ENCODE measurements at regions not wholly inside any gene's neighbourhood (a gene's known extent, or its start where the extent isn't known, plus 50 kb on each side); places are given as distances from the start of the nearest gene placed in this dataset.
A peak's percentile ranks its signal among the peaks of the same experiment; 100 is the strongest.

DNA sequence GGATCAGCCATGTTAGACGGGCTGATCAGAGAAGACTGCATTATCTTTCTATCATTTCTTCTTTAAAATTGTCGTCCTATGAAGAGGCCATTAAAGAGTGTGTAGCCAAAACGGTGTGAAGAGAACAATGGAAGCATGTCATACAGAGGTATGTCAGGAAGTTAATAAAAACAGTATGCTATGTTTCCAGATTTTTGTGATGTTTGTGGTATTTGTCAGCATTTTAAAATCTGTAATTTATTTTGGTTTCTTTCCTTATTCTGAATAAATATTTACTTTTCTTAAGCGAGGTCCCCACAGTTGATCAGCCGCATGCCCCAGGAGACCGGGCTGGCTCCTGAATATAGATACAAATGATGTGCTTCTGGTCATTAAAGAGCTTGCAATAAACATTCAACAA is 142.9 kb upstream of the SERP2 start:
- DNase-seq (ENCODE audit: low read depth) = no peak
- H3K4me3 ChIP-seq (ENCODE audit: low read depth, low read length) = no peak overlapping the region
- no peaks in the 10 kb centered on the region for H3K36me3 ChIP-seq (ENCODE audit: control insufficient read depth, insufficient read depth, low read length)
- CTCF ChIA-PET = no interaction called here
- TF ChIP-seq, protein P1, sequence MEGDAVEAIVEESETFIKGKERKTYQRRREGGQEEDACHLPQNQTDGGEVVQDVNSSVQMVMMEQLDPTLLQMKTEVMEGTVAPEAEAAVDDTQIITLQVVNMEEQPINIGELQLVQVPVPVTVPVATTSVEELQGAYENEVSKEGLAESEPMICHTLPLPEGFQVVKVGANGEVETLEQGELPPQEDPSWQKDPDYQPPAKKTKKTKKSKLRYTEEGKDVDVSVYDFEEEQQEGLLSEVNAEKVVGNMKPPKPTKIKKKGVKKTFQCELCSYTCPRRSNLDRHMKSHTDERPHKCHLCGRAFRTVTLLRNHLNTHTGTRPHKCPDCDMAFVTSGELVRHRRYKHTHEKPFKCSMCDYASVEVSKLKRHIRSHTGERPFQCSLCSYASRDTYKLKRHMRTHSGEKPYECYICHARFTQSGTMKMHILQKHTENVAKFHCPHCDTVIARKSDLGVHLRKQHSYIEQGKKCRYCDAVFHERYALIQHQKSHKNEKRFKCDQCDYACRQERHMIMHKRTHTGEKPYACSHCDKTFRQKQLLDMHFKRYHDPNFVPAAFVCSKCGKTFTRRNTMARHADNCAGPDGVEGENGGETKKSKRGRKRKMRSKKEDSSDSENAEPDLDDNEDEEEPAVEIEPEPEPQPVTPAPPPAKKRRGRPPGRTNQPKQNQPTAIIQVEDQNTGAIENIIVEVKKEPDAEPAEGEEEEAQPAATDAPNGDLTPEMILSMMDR (IDR thresholded peaks at IDR 0.05; ENCODE audit: insufficient read depth, low read depth, low read length) = no peak
- POLR2A ChIA-PET = no interaction called here
- H3K27me3 ChIP-seq (ENCODE audit: control insufficient read depth, insufficient read depth, low read length) = no peaks in the 10 kb centered on the region

DNA sequence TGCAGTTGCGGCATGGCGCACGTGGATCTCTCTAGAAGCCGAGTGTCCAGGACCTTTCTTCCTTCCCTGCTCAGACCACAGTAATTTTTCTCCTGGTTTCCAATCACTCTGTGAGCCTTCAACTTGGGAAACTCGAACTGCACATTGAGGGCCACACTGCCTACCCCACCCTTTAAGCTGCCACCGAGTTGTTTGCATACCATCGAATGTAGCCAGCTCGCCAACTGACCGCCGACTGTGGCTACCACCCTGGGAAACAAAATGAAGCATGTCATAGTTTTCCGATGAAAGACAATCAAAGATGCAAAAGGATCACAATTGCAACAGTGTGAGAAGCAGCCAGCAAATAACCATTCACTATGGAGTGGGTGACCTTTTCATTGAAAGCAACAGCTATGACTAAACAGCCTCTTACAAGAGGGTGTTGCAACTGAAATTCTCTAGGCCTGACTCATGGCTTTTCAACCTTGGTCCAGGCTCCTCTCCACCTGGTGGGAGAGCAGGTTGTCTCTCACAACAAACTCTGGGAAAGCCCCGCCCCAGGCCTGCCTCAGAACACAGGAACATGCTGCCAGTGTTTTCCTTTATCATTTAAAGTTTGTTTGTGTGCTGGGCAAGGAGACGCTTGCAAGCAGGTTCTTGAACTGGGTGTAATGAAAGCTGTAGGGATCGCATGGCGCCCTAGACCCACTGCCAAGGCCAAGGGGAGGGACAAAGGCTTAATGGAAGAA is 141.7 kb upstream of the SERP2 start:
- peak; percentile 67 for DNase-seq (ENCODE audit: low read depth)
- no peaks in the 10 kb centered on the region for H3K36me3 ChIP-seq (ENCODE audit: control insufficient read depth, insufficient read depth, low read length)
- no peaks in the 10 kb centered on the region for H3K27me3 ChIP-seq (ENCODE audit: control insufficient read depth, insufficient read depth, low read length)
- ChIA-PET POLR2A (no interaction called here), CTCF (interaction anchor here (0.7 kb wide), 1 partner anchor 32 kb away, joined by 3 read pairs; no protein-coding TSS in a partner anchor)
- TF ChIP-seq, protein P1 (IDR thresholded peaks at IDR 0.05; ENCODE audit: insufficient read depth, low read depth, low read length) = peak; percentile 22; the same call in 1 of the 2 replicates
- no peak overlapping the region for H3K4me3 ChIP-seq (ENCODE audit: low read depth, low read length)

DNA sequence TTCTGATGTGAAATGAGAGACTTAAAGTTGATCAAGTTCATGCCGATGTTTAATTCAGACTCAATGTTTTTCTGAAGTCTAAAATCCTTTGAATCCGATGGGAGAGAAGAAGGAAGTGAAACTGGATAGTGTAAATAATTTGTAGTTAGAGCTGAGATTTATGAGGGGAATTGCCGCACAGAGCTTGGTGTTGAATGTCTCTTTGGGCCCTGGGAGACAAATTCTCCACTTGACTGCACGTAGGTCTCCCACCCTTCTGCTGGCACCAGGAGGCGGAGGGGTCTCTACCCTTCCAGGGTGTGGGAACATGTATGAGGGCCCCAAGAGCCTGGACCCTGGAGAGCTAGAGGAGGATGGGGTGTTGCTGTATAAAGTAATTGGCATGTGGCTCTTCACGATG is 140.8 kb upstream of the SERP2 start:
- H3K27me3 ChIP-seq (ENCODE audit: control insufficient read depth, insufficient read depth, low read length) = no peaks in the 10 kb centered on the region
- no peaks in the 10 kb centered on the region for H3K36me3 ChIP-seq (ENCODE audit: control insufficient read depth, insufficient read depth, low read length)
- DNase-seq (ENCODE audit: low read depth) = no peak
- CTCF ChIA-PET = no interaction called here
- TF ChIP-seq, protein P1 (IDR thresholded peaks at IDR 0.05; ENCODE audit: insufficient read depth, low read depth, low read length) = no peak
- POLR2A ChIA-PET = no interaction called here
- no peak overlapping the region for H3K4me3 ChIP-seq (ENCODE audit: low read depth, low read length)

DNA sequence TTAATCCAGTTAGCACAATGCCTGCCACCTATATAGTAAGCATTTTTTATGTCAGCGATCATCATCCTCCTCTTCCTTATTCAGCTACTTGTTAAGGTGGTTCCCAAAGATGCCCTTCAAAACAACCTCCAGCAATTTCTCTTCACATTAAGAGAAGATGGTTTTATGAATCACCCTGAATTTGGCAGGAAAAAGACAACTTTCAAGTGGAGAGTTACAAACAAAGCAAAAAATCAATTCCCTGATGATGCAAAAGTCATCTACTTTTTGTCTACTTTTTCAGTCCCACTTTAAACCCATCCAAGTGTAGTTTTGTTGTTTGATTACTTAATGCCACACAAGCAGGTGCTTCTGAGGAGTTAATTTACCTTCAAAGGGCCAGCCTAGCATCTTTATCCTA is 139.1 kb upstream of the SERP2 start:
- Histone ChIP-seq H3K27me3 (ENCODE audit: control insufficient read depth, insufficient read depth, low read length) (no peaks in the 10 kb centered on the region), H3K4me3 (ENCODE audit: low read depth, low read length) (no peak overlapping the region), H3K36me3 (ENCODE audit: control insufficient read depth, insufficient read depth, low read length) (no peaks in the 10 kb centered on the region)
- CTCF ChIA-PET = interaction anchor here (1.3 to 1.6 kb wide), 2 partner anchors 11 to 44 kb away, joined by 4 read pairs; no protein-coding TSS in a partner anchor
- TF ChIP-seq, protein P1 (IDR thresholded peaks at IDR 0.05; ENCODE audit: insufficient read depth, low read depth, low read length) = no peak
- POLR2A ChIA-PET = no interaction called here
- DNase-seq (ENCODE audit: low read depth) = no peak

DNA sequence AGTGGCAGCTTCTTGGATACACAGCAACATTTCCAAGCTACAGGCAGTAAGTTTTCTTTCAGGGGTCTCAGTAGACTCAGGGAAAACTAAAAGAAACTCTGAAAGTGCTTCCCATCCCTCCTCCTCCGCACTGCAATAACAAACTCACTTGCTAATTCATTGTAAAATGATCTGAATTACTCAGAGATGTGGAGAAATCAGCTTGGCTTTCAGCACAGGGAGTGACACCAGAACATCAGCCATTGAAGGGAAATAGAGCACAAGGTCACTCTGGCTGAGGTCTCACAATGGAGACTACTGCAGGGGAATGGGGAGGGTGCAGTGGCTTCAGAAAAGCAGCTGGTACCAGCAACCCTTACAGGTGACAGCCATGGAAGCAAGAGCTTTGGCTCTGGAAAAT is 137.3 kb upstream of the SERP2 start:
- ChIA-PET POLR2A (no interaction called here), CTCF (interaction anchor here (0.8 to 1.8 kb wide), 3 partner anchors 9 to 30 kb away, joined by 4 read pairs; no protein-coding TSS in a partner anchor)
- Histone ChIP-seq H3K36me3 (ENCODE audit: control insufficient read depth, insufficient read depth, low read length) (no peaks in the 10 kb centered on the region), H3K27me3 (ENCODE audit: control insufficient read depth, insufficient read depth, low read length) (no peaks in the 10 kb centered on the region), H3K4me3 (ENCODE audit: low read depth, low read length) (no peak overlapping the region)
- TF ChIP-seq, protein P1 (IDR thresholded peaks at IDR 0.05; ENCODE audit: insufficient read depth, low read depth, low read length) = no peak
- DNase-seq (ENCODE audit: low read depth) = no peak

Data from BJ (cell line).